HepG2 (cell line): ENCODE measurements at regions not wholly inside any gene's neighbourhood (a gene's known extent, or its start where the extent isn't known, plus 50 kb on each side); places are given as distances from the start of the nearest gene placed in this dataset.
A peak's percentile ranks its signal among the peaks of the same experiment; 100 is the strongest.

Experiments
- ATAC-seq: fragments of 200-7000 bp; cut with Tn5 transposase; 3 replicates; pipeline ENCODE4 v1.9.1; 2020; ENCODE audit warnings: mild to moderate bottlenecking, moderate library complexity
- BruUV-seq: library from RNA; stranded (reverse); fragments of 400-500 nt; replicated peaks from 2 replicates; lab custom pipeline; 2021; lab: Mats Ljungman, UMichigan
- CTCF ChIA-PET: fragments of 300-600 bp; formaldehyde crosslinking; extraction: SDS; loops from one replicate; lab custom pipeline; 2021; ENCODE audit warnings: low total read pairs, inconsistent platforms, low intra/inter-chr PET ratio; lab: Yijun Ruan, JAX
- POLR2A ChIA-PET: fragments of 350-600 bp; sonication (Branson Sonifier 250); formaldehyde crosslinking; loops from one replicate; lab custom pipeline; 2020; ENCODE audit warnings: antibody characterized with exemption, inconsistent platforms; lab: Yijun Ruan, JAX
- DNase-seq: peaks from one replicate; pipeline ENCODE4 v3.0.0-alpha.2; 2015; ENCODE audit warnings: low spot score
- FAIRE-seq: peaks from 3 replicates; lab custom pipeline; 2011; peaks lifted over from hg19 to GRCh38; lab: Jason Lieb, UNC
- H2AFZ ChIP-seq: one replicate; pipeline ENCODE4 v1.6.1; 2011; ENCODE audit warnings: low read length, inconsistent platforms
- H3K27ac ChIP-seq: fragments of 300-600 bp; 3 replicates; pipeline ENCODE4 v1.8.0; 2011; ENCODE audit warnings: mixed run types, mild to moderate bottlenecking, mixed read lengths, low read length, inconsistent platforms; ENCODE audit not compliant: insufficient read depth; ENCODE audit errors: extremely low read length
- H3K27me3 ChIP-seq, 2 experiments: fragments of 200-600 bp in 1 of 2; 2 replicates in 1 of 2; 3 replicates in 1 of 2; pipeline versions ENCODE4 v1.6.0 to v1.8.0; 2011; ENCODE audit warnings: low read length in 2 of 2, mild to moderate bottlenecking in 2 of 2, moderate library complexity in 2 of 2, inconsistent platforms in 1 of 2; ENCODE audit not compliant: insufficient read depth in 2 of 2, control insufficient read depth in 1 of 2
- H3K36me3 ChIP-seq, 2 experiments: fragments of 200-600 bp in 1 of 2; replicated peaks in 1 of 2; 2 replicates in 1 of 2; 3 replicates in 1 of 2; pipeline versions ENCODE4 v1.5.1 to v1.8.0; 2011; ENCODE audit warnings: low read length in 2 of 2, inconsistent platforms in 1 of 2; ENCODE audit not compliant: insufficient read depth in 2 of 2, control insufficient read depth in 1 of 2
- H3K4me1 ChIP-seq: 2 replicates; pipeline ENCODE4 v1.5.1; 2012; ENCODE audit warnings: low read length, inconsistent platforms; ENCODE audit not compliant: insufficient read depth
- H3K4me2 ChIP-seq: 2 replicates; pipeline ENCODE4 v1.6.0; 2011; ENCODE audit warnings: low read depth, low read length, inconsistent platforms
- H3K4me3 ChIP-seq, 3 experiments: fragments of 200-600 bp in 1 of 3; sonication (generic), shearing (Covaris generic) in 1 of 3; replicated peaks in 1 of 3; 2 replicates each; pipeline ENCODE4 v1.5.1; 2011 to 2016; ENCODE audit warnings: low read length in 3 of 3, inconsistent platforms in 2 of 3, low read depth in 2 of 3, mild to moderate bottlenecking in 2 of 3, control low read depth in 1 of 3, mixed read lengths in 1 of 3; ENCODE audit not compliant: insufficient read depth in 1 of 3
- H3K79me2 ChIP-seq: one replicate; pipeline ENCODE4 v1.6.1; 2011; ENCODE audit warnings: low read length, inconsistent platforms; ENCODE audit not compliant: insufficient read depth
- H3K9ac ChIP-seq: 2 replicates; pipeline ENCODE4 v1.6.0; 2011; ENCODE audit warnings: mild to moderate bottlenecking, low read depth, low read length, inconsistent platforms; ENCODE audit not compliant: insufficient read depth
- H3K9me3 ChIP-seq: 2 replicates; pipeline ENCODE4 v1.5.1; 2012; ENCODE audit warnings: mild to moderate bottlenecking, low read length
- H4K20me1 ChIP-seq: 2 replicates; pipeline ENCODE4 v1.6.0; 2011; ENCODE audit warnings: inconsistent platforms, mild to moderate bottlenecking, low read length, moderate library complexity; ENCODE audit not compliant: insufficient read depth
- BHLHE40 ChIP-seq: IDR thresholded peaks from 2 replicates; pipeline ENCODE4 v1.6.1; 2011; ENCODE audit warnings: low read length, improper control_type of control experiment
- EED ChIP-seq: sonication (generic); formaldehyde crosslinking; IDR thresholded peaks from 2 replicates; pipeline ENCODE4 v1.5.0; 2020; ENCODE audit warnings: mild to moderate bottlenecking, missing genetic modification reagents
- EZH2 ChIP-seq: conservative IDR thresholded peaks from 2 replicates; pipeline ENCODE4 v1.6.1; 2012; ENCODE audit warnings: mild to moderate bottlenecking, low read depth, low read length, moderate library complexity
- JARID2 ChIP-seq: sonication (generic); formaldehyde crosslinking; IDR thresholded peaks from 2 replicates; pipeline ENCODE4 v1.8.1; 2023; ENCODE audit warnings: missing genetic modification reagents, inconsistent platforms; ENCODE audit not compliant: insufficient replicate concordance
- NR2F6 ChIP-seq, 2 experiments: IDR thresholded peaks; 2 replicates each; pipeline ENCODE4 v1.6.1; 2016; ENCODE audit warnings: antibody characterized with exemption in 1 of 2, mild to moderate bottlenecking in 1 of 2
- PITX1 ChIP-seq: sonication (generic); formaldehyde crosslinking; IDR thresholded peaks from 2 replicates; pipeline ENCODE4 v1.5.1; 2020; ENCODE audit warnings: mild to moderate bottlenecking, missing genetic modification reagents
- RFXAP ChIP-seq: sonication (generic); formaldehyde crosslinking; IDR thresholded peaks from 2 replicates; pipeline ENCODE4 v1.4.0; 2020; ENCODE audit warnings: missing genetic modification reagents, borderline replicate concordance
- SATB2 ChIP-seq: sonication (generic); formaldehyde crosslinking; IDR thresholded peaks from 2 replicates; pipeline ENCODE4 v1.5.0; 2020; ENCODE audit warnings: missing genetic modification reagents
- ZKSCAN1 ChIP-seq: fragments of 150-350 bp; IDR thresholded peaks from 2 replicates; pipeline ENCODE4 v1.6.1; 2014; ENCODE audit warnings: low read length
- ZNF101 ChIP-seq: sonication (generic); formaldehyde crosslinking; IDR thresholded peaks from 2 replicates; pipeline ENCODE4 v1.4.0; 2020; ENCODE audit warnings: mild to moderate bottlenecking, low read depth, missing genetic modification reagents, borderline replicate concordance
- ZNF124 ChIP-seq: sonication (generic); formaldehyde crosslinking; IDR thresholded peaks from 2 replicates; pipeline ENCODE4 v1.4.0; 2020; ENCODE audit warnings: missing genetic modification reagents
- ZNF446 ChIP-seq: sonication (generic); formaldehyde crosslinking; IDR thresholded peaks from 2 replicates; pipeline ENCODE4 v1.5.0; 2020; ENCODE audit warnings: mild to moderate bottlenecking, missing genetic modification reagents
- ZNF484 ChIP-seq: sonication (generic); formaldehyde crosslinking; IDR thresholded peaks from 2 replicates; pipeline ENCODE4 v1.5.1; 2020; ENCODE audit warnings: mild to moderate bottlenecking, low read depth, missing genetic modification reagents, borderline replicate concordance
- ZNF557 ChIP-seq: sonication (generic); formaldehyde crosslinking; IDR thresholded peaks from 2 replicates; pipeline ENCODE4 v1.4.0; 2020; ENCODE audit warnings: missing genetic modification reagents
- WGBS: methylation state at CpG from one replicate; pipeline ENCODE4 v1.1.6; 2017; ENCODE audit warnings: low lambda C conversion rate; 5-methylcytosine and 5-hydroxymethylcytosine counted together
- in situ Hi-C: cut with HindIII; loops from 2 replicates; pipeline ENCODE4 v1.10.0; 2017; ENCODE audit warnings: low pct_unique_long_range_greater_than_20kb; ENCODE audit not compliant: extremely low pct_ligation_motif_present
- intact Hi-C: fragments of 100-400 bp; cut with micrococcal nuclease; formaldehyde crosslinking; loops from one replicate; pipeline ENCODE4 v1.10.0; 2022; ENCODE audit not compliant: unreplicated experiment
- TF ChIP-seq, protein P1 (sequence below): sonication (generic); formaldehyde crosslinking; IDR thresholded peaks from 2 replicates; pipeline ENCODE4 v1.4.0; 2020; ENCODE audit warnings: mild to moderate bottlenecking, low read depth, missing genetic modification reagents
- TF ChIP-seq, protein P2 (sequence below): sonication (generic); formaldehyde crosslinking; IDR thresholded peaks from 2 replicates; pipeline ENCODE4 v1.8.0; 2023; ENCODE audit warnings: mild to moderate bottlenecking, missing genetic modification reagents

DNA sequence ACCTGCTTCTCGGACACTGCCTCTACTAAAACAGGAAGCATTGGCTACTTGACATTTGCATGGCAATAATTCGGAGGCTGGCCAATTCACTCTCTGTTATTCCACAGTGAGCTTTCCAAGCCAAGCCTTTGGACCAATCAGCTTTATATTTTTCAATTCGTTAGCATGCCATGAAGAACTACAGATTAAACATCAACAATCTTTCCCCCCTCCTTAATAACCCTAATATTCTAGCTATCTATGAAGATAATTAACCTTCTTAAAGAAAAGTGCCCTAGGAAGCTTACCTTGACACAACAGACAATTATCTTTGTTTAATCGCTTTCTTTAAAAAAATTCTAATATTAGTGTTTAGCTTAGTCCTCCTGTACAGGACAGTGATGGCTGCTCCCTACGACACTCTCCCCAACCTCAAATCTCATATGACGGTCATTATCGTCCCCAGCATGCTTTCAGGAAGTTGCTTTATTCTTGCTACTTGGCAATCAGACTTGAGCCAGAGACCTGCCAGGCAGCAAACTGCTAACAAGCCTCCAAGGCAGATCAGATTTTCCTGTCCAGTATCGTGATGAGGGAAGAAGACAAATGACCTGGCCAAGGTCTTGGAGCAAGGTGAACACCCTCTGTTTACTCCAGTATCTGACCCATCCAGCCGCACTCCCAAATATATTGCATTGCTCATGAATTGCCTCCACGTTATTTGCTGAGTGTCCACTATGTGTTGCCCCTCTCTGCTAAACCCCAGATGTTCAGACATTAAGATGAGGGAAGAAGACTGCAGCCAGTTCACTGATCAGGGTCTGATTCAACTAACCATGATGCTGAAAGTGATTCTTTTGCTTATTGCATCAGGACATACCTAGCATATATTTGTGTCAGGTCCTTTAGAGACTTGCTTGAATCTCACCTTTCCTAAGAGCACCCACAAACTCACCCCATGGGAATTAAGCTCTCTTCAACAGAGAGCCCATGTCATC lies 68.1 kb upstream of the LPP start:
- in situ Hi-C loops, result no loop called here
- no peak overlapping the region for H3K9ac ChIP-seq
- POLR2A ChIA-PET, result no interaction called here
- intact Hi-C loops, result no loop called here
- TF ChIP-seq SATB2 (CRISPR knock-in tag) (no peak), BHLHE40 (no peak), ZNF124 (CRISPR knock-in tag) (no peak), ZNF557 (CRISPR knock-in tag) (no peak)
- TF ChIP-seq, protein P1, sequence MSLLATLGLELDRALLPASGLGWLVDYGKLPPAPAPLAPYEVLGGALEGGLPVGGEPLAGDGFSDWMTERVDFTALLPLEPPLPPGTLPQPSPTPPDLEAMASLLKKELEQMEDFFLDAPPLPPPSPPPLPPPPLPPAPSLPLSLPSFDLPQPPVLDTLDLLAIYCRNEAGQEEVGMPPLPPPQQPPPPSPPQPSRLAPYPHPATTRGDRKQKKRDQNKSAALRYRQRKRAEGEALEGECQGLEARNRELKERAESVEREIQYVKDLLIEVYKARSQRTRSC (CRISPR knock-in tag), result no peak
- TF ChIP-seq, all 625 proteins: peak for 0
- no peak overlapping the region for H2AFZ ChIP-seq
- H3K36me3 ChIP-seq, result no peaks in the 10 kb centered on the region
- no peaks in the 10 kb centered on the region for H3K79me2 ChIP-seq
- CTCF ChIA-PET, result no interaction called here
- DNase-seq (no peak), ATAC-seq (no peak), FAIRE-seq (no peak)
- no peak overlapping the region for H3K4me2 ChIP-seq
- no peak overlapping the region for H3K27ac ChIP-seq
- no peaks in the 10 kb centered on the region for H3K9me3 ChIP-seq
- H3K4me1 ChIP-seq, result peaks cover 65% of the 10 kb centered on the region
- no peaks in the 10 kb centered on the region for H3K27me3 ChIP-seq
- WGBS, result 95% methylated on average over 10 of the region's 10 CpGs
- no peaks in the 10 kb centered on the region for H4K20me1 ChIP-seq
- H3K4me3 ChIP-seq, result no peak overlapping the region
- BruUV-seq, result no TSS peak

DNA sequence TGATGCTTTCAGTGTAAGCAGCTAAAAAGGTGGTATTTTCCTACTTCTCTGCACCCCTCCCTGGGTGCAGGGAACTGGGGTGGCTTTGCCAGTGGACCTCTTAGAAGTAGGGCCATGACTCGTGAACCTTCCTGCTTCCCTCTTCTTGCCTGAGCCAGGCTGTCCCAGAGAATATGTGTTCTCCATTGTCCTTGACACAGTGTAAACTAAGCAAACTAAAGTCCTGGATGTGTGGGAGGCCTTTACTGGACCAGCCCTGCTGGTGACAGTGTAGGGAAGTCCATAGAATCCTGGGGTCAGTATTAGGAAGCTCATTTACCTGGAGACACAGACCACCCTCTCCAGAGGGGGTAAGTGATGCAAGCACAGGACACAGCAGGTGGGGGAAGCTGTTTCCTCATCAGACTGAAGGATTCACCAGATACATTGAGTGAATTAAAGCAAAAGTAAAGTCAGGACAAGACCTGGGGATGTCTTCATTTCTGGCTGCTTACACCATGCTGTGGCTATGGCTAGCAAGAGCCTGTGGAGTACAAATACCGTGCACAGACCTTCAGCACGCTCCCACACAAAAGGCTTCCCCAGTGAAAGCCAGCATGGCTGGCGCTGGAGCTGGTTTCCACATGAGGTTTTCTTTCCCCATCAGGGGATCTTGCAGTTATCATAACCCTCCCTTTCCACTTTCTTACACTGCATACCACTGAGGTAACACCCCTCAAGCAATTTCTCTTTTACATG lies 64.8 kb upstream of the LPP start:
- no peaks in the 10 kb centered on the region for H3K36me3 ChIP-seq
- FAIRE-seq, result peak; percentile 85
- ChIA-PET CTCF (no interaction called here), POLR2A (no interaction called here)
- H2AFZ ChIP-seq, result no peak overlapping the region
- H3K27ac ChIP-seq, result no peak overlapping the region
- no peaks in the 10 kb centered on the region for H3K27me3 ChIP-seq
- WGBS, result 75% methylated on average over 4 of the region's 4 CpGs
- H4K20me1 ChIP-seq, result no peaks in the 10 kb centered on the region
- intact Hi-C loops (no loop called here), in situ Hi-C loops (no loop called here)
- H3K4me2 ChIP-seq, result peak overlapping the region; percentile 16; the same call in 1 of the 2 replicates
- no peak overlapping the region for H3K9ac ChIP-seq
- DNase-seq, result peak; percentile 58
- peaks cover 39% of the 10 kb centered on the region for H3K4me1 ChIP-seq
- no TSS peak for BruUV-seq
- peak; percentile 98 for ATAC-seq
- no peak overlapping the region for H3K4me3 ChIP-seq
- H3K9me3 ChIP-seq, result no peaks in the 10 kb centered on the region
- H3K79me2 ChIP-seq, result no peaks in the 10 kb centered on the region
- TF ChIP-seq ZKSCAN1 (no peak), EED (CRISPR knock-in tag) (no peak), ZNF484 (CRISPR knock-in tag) (no peak), RFXAP (CRISPR knock-in tag) (no peak), PITX1 (CRISPR knock-in tag) (no peak), EZH2 (no peak), ZNF101 (no peak), NR2F6 (IDR thresholded peaks at IDR 0.05) (no peak), NR2F6 (CRISPR knock-in tag; IDR thresholded peaks at IDR 0.05) (peak; percentile 33; the same call in 1 of the 2 replicates), JARID2 (CRISPR knock-in tag) (no peak), ZNF446 (CRISPR knock-in tag) (no peak)
- TF ChIP-seq, protein P2, sequence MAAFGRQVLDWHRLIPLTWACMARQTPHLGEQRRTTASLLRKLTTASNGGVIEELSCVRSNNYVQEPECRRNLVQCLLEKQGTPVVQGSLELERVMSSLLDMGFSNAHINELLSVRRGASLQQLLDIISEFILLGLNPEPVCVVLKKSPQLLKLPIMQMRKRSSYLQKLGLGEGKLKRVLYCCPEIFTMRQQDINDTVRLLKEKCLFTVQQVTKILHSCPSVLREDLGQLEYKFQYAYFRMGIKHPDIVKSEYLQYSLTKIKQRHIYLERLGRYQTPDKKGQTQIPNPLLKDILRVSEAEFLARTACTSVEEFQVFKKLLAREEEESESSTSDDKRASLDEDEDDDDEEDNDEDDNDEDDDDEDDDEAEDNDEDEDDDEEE (CRISPR knock-in tag), result no peak
